ENCODE measurements at regions not wholly inside any gene's neighbourhood (a gene's known extent, or its start where the extent isn't known, plus 50 kb on each side); places are given as distances from the start of the nearest gene placed in this dataset.

GRCh38 chr18:29838556-29838955, 1204.0 kb downstream of the DSC3 start:
- H3K27me3 ChIP-seq (ENCODE audit: low read depth), result no peaks in the 10 kb centered on the region
- H3K36me3 ChIP-seq, result no peaks in the 10 kb centered on the region
- no peak for DNase-seq
- no peak overlapping the region for H3K4me3 ChIP-seq
- H3K27ac ChIP-seq (replicated peaks), result no peak overlapping the region
- no peak for TF ChIP-seq CTCF (IDR thresholded peaks at IDR 0.05; ENCODE audit: borderline replicate concordance)
- H3K4me1 ChIP-seq, result no peaks in the 10 kb centered on the region
- no peaks in the 10 kb centered on the region for H3K9me3 ChIP-seq (replicated peaks)
- intact Hi-C loops (cut with micrococcal nuclease), result no loop called here

GRCh38 chr18:29823671-29824070, 1218.9 kb downstream of the DSC3 start:
- Histone ChIP-seq H3K27me3 (ENCODE audit: low read depth) (no peaks in the 10 kb centered on the region), H3K4me1 (no peaks in the 10 kb centered on the region), H3K27ac (replicated peaks) (no peak overlapping the region), H3K9me3 (replicated peaks) (no peaks in the 10 kb centered on the region), H3K4me3 (no peak overlapping the region), H3K36me3 (no peaks in the 10 kb centered on the region)
- intact Hi-C loops (cut with micrococcal nuclease), result no loop called here
- no peak for TF ChIP-seq CTCF (IDR thresholded peaks at IDR 0.05; ENCODE audit: borderline replicate concordance)
- no peak for DNase-seq

- TF ChIP-seq CTCF (IDR thresholded peaks at IDR 0.05; ENCODE audit: borderline replicate concordance), result no peak
- no peak for DNase-seq
- no peaks in the 10 kb centered on the region for H3K27me3 ChIP-seq (ENCODE audit: low read depth)
- H3K27ac ChIP-seq (replicated peaks), result no peak overlapping the region
- peaks cover 7% of the 10 kb centered on the region for H3K9me3 ChIP-seq (replicated peaks)
- no peaks in the 10 kb centered on the region for H3K36me3 ChIP-seq
- H3K4me3 ChIP-seq, result no peak overlapping the region
- intact Hi-C loops (cut with micrococcal nuclease), result no loop called here
- H3K4me1 ChIP-seq, result no peaks in the 10 kb centered on the region
Observed at GRCh38 chr18:29821544-29821943, 1221.0 kb downstream of the DSC3 start.

GRCh38 chr18:29811519-29811918, 1231.0 kb downstream of the DSC3 start:
- no peaks in the 10 kb centered on the region for H3K36me3 ChIP-seq
- TF ChIP-seq CTCF (IDR thresholded peaks at IDR 0.05; ENCODE audit: borderline replicate concordance), result no peak
- H3K4me3 ChIP-seq, result no peak overlapping the region
- no peak overlapping the region for H3K27ac ChIP-seq (replicated peaks)
- peaks cover 10% of the 10 kb centered on the region for H3K9me3 ChIP-seq (replicated peaks)
- intact Hi-C loops (cut with micrococcal nuclease), result no loop called here
- no peaks in the 10 kb centered on the region for H3K27me3 ChIP-seq (ENCODE audit: low read depth)
- no peak for DNase-seq
- no peaks in the 10 kb centered on the region for H3K4me1 ChIP-seq

GRCh38 chr18:29780816-29781215, 1261.7 kb downstream of the DSC3 start:
- DNase-seq, result no peak
- intact Hi-C loops (cut with micrococcal nuclease), result no loop called here
- Histone ChIP-seq H3K36me3 (no peaks in the 10 kb centered on the region), H3K9me3 (replicated peaks) (no peaks in the 10 kb centered on the region), H3K4me1 (no peaks in the 10 kb centered on the region), H3K27me3 (ENCODE audit: low read depth) (no peaks in the 10 kb centered on the region), H3K4me3 (no peak overlapping the region), H3K27ac (replicated peaks) (no peak overlapping the region)
- TF ChIP-seq CTCF (IDR thresholded peaks at IDR 0.05; ENCODE audit: borderline replicate concordance), result no peak

- Histone ChIP-seq H3K27me3 (ENCODE audit: low read depth) (no peaks in the 10 kb centered on the region), H3K36me3 (no peaks in the 10 kb centered on the region), H3K4me1 (no peaks in the 10 kb centered on the region), H3K9me3 (replicated peaks) (no peaks in the 10 kb centered on the region), H3K4me3 (no peak overlapping the region), H3K27ac (replicated peaks) (no peak overlapping the region)
- DNase-seq, result no peak
- TF ChIP-seq CTCF (IDR thresholded peaks at IDR 0.05; ENCODE audit: borderline replicate concordance), result no peak
- intact Hi-C loops (cut with micrococcal nuclease), result no loop called here
Observed at GRCh38 chr18:29779096-29779495, 1263.4 kb downstream of the DSC3 start.
